A549 (cell line): ENCODE measurements at regions not wholly inside any gene's neighbourhood (a gene's known extent, or its start where the extent isn't known, plus 50 kb on each side); places are given as distances from the start of the nearest gene placed in this dataset.

ENCODE experiments used
- ATAC-seq, 2 experiments: fragments of 200-7000 bp in 1 of 2; fragments of >200 bp in 1 of 2; cut with Nextera tagmentation in 1 of 2; cut with Tn5 transposase in 1 of 2; 3 replicates each; pipeline versions ENCODE4 v1.8.0 to v1.9.1; 2018 to 2020; ENCODE audit warnings: mild to moderate bottlenecking in 1 of 2, moderate library complexity in 1 of 2
- CTCF ChIA-PET: fragments of 300-600 bp; sonication (Branson Sonifier 250); formaldehyde crosslinking; extraction: SDS; loops from one replicate; lab custom pipeline; 2021; ENCODE audit warnings: antibody characterized with exemption, inconsistent platforms; lab: Yijun Ruan, JAX
- POLR2A ChIA-PET: fragments of 350-600 bp; formaldehyde crosslinking; extraction: SDS; loops from one replicate; lab custom pipeline; 2021; ENCODE audit warnings: antibody characterized with exemption, inconsistent platforms; lab: Yijun Ruan, JAX
- DNase-seq, 2 experiments: peaks; one replicate each; pipeline versions ENCODE4 v3.0.0 to v3.0.0-alpha.2; 2011 to 2016; ENCODE audit warnings: low read depth in 1 of 2, low spot score in 1 of 2
- FAIRE-seq: peaks from 2 replicates; lab custom pipeline; 2011; peaks lifted over from hg19 to GRCh38; lab: Jason Lieb, UNC
- H3K27ac ChIP-seq, 2 experiments: fragments of >200 bp; sonication (Bioruptor Twin); formaldehyde crosslinking; 3 replicates each; pipeline ENCODE4 v1.5.1; 2016 to 2017
- H3K4me1 ChIP-seq: fragments of >200 bp; sonication (Bioruptor Twin); formaldehyde crosslinking; 3 replicates; pipeline ENCODE4 v1.6.1; 2016
- H3K4me2 ChIP-seq: fragments of >200 bp; sonication (Bioruptor Twin); formaldehyde crosslinking; 3 replicates; pipeline ENCODE4 v1.6.1; 2016
- H3K4me3 ChIP-seq: fragments of >200 bp; sonication (Bioruptor Twin); formaldehyde crosslinking; 3 replicates; pipeline ENCODE4 v1.5.1; 2016
- H3K9me3 ChIP-seq: fragments of >200 bp; sonication (Bioruptor Twin); formaldehyde crosslinking; 3 replicates; pipeline ENCODE4 v1.6.1; 2016
- ATOH8 ChIP-seq: fragments of 250-450 bp; sonication (Bioruptor Pico); IDR thresholded peaks from 2 replicates; pipeline ENCODE4 v1.5.0; 2020; ENCODE audit warnings: low read depth, mild to moderate bottlenecking, moderate library complexity
- BHLHE40 ChIP-seq: IDR thresholded peaks from 2 replicates; pipeline ENCODE4 v1.6.1; 2012; ENCODE audit warnings: low read depth, low read length, inconsistent platforms
- CBX2 ChIP-seq: fragments of 200-600 bp; sonication (generic); IDR thresholded peaks from 2 replicates; pipeline ENCODE4 v1.6.1; 2016; ENCODE audit warnings: low read depth, mild to moderate bottlenecking, borderline replicate concordance
- CBX8 ChIP-seq: fragments of 200-600 bp; sonication (generic); IDR thresholded peaks from 2 replicates; pipeline ENCODE4 v1.6.1; 2016
- CHD4 ChIP-seq: fragments of 200-600 bp; sonication (generic); IDR thresholded peaks from 2 replicates; pipeline ENCODE4 v1.6.1; 2016; ENCODE audit warnings: antibody characterized with exemption, mild to moderate bottlenecking, borderline replicate concordance
- ELK1 ChIP-seq: fragments of 150-350 bp; IDR thresholded peaks from 2 replicates; pipeline ENCODE4 v1.6.1; 2014; ENCODE audit warnings: low read depth, mild to moderate bottlenecking, low read length
- EP300 ChIP-seq, 2 experiments: fragments of >200 bp; sonication (Bioruptor Twin); formaldehyde crosslinking; IDR thresholded peaks; 2 replicates in 1 of 2; 3 replicates in 1 of 2; pipeline ENCODE4 v1.6.1; 2016 to 2017
- FOSL2 ChIP-seq, 2 experiments: fragments of 450-650 bp in 1 of 2; fragments of >200 bp in 1 of 2; sonication (Bioruptor Twin) in 1 of 2; formaldehyde crosslinking; IDR thresholded peaks; 2 replicates each; pipeline versions ENCODE4 v1.5.0 to v1.6.1; 2016 to 2020; ENCODE audit warnings: mild to moderate bottlenecking in 1 of 2, moderate library complexity in 1 of 2
- HEYL ChIP-seq: fragments of 250-450 bp; sonication (Bioruptor Pico); IDR thresholded peaks from 2 replicates; pipeline ENCODE4 v1.8.0; 2021; ENCODE audit warnings: mild to moderate bottlenecking, moderate library complexity
- HOXA7 ChIP-seq: fragments of 250-450 bp; sonication (Bioruptor Pico); IDR thresholded peaks from 2 replicates; pipeline ENCODE4 v1.5.0; 2020; ENCODE audit warnings: mild to moderate bottlenecking, moderate library complexity
- HOXB5 ChIP-seq: fragments of 250-450 bp; sonication (Bioruptor Pico); IDR thresholded peaks from 2 replicates; pipeline ENCODE4 v1.5.0; 2020; ENCODE audit warnings: mild to moderate bottlenecking, moderate library complexity
- JUN ChIP-seq, 2 experiments: fragments of >200 bp; sonication (Bioruptor Twin); formaldehyde crosslinking; IDR thresholded peaks; 2 replicates in 1 of 2; 3 replicates in 1 of 2; pipeline ENCODE4 v1.6.1; 2016 to 2017
- KDM1A ChIP-seq: fragments of 200-600 bp; sonication (generic); IDR thresholded peaks from 2 replicates; pipeline ENCODE4 v1.6.1; 2016; ENCODE audit warnings: low read depth, mild to moderate bottlenecking
- KDM5A ChIP-seq: fragments of 200-600 bp; sonication (generic); IDR thresholded peaks from 2 replicates; pipeline ENCODE4 v1.6.1; 2016; ENCODE audit warnings: antibody characterized with exemption, mild to moderate bottlenecking
- MAFK ChIP-seq: fragments of 450-650 bp; IDR thresholded peaks from 2 replicates; pipeline ENCODE4 v1.6.1; 2014; ENCODE audit not compliant: partially characterized antibody
- MAZ ChIP-seq: fragments of 150-350 bp; IDR thresholded peaks from 2 replicates; pipeline ENCODE4 v1.6.1; 2014; ENCODE audit warnings: antibody characterized with exemption, low read depth, low read length, borderline replicate concordance
- NFE2L2 ChIP-seq: fragments of 150-350 bp; conservative IDR thresholded peaks from 2 replicates; pipeline ENCODE4 v1.6.1; 2014; ENCODE audit warnings: low read length
- NPAS2 ChIP-seq: fragments of 250-450 bp; sonication (Bioruptor Pico); IDR thresholded peaks from 2 replicates; pipeline ENCODE4 v1.8.0; 2022; ENCODE audit warnings: mild to moderate bottlenecking, moderate library complexity, borderline replicate concordance
- NR3C1 ChIP-seq: fragments of >200 bp; sonication (Bioruptor Twin); formaldehyde crosslinking; IDR thresholded peaks from 3 replicates; pipeline ENCODE4 v1.6.1; 2017
- POLR2AphosphoS2 ChIP-seq: conservative IDR thresholded peaks from 2 replicates; pipeline ENCODE4 v1.6.1; 2012; ENCODE audit warnings: low read length, improper control_type of control experiment, inconsistent platforms
- RARB ChIP-seq: fragments of 250-450 bp; sonication (Bioruptor Pico); IDR thresholded peaks from 2 replicates; pipeline ENCODE4 v1.8.0; 2021; ENCODE audit warnings: mild to moderate bottlenecking, moderate library complexity
- RCOR1 ChIP-seq: fragments of 150-350 bp; IDR thresholded peaks from 2 replicates; pipeline ENCODE4 v1.6.1; 2014; ENCODE audit warnings: antibody characterized with exemption, low read length, low read depth
- RFX5 ChIP-seq: fragments of 450-650 bp; IDR thresholded peaks from 2 replicates; pipeline ENCODE4 v1.7.1; 2014; ENCODE audit warnings: antibody characterized with exemption, mild to moderate bottlenecking, moderate library complexity
- RNF2 ChIP-seq: fragments of 200-600 bp; sonication (generic); IDR thresholded peaks from 2 replicates; pipeline ENCODE4 v1.6.1; 2016; ENCODE audit warnings: low read depth, mild to moderate bottlenecking, antibody characterized with exemption, moderate library complexity, borderline replicate concordance
- TFCP2L1 ChIP-seq: fragments of 250-450 bp; sonication (Bioruptor Pico); IDR thresholded peaks from 2 replicates; pipeline ENCODE4 v1.5.0; 2021; ENCODE audit warnings: mild to moderate bottlenecking
- TP53 ChIP-seq: fragments of 250-450 bp; sonication (Bioruptor Pico); IDR thresholded peaks from 2 replicates; pipeline ENCODE4 v1.5.0; 2021; ENCODE audit warnings: mild to moderate bottlenecking, moderate library complexity
- ZC3H11A ChIP-seq: fragments of 450-650 bp; IDR thresholded peaks from 2 replicates; pipeline ENCODE4 v1.6.1; 2014; ENCODE audit warnings: antibody characterized with exemption, mild to moderate bottlenecking
- WGBS: methylation state at CpG from one replicate; pipeline ENCODE4 v1.1.6; 2017; ENCODE audit errors: missing lambda C conversion rate; 5-methylcytosine and 5-hydroxymethylcytosine counted together
- TF ChIP-seq, protein P1 (sequence below): fragments of 450-650 bp; IDR thresholded peaks from 2 replicates; pipeline ENCODE4 v1.6.1; 2014; ENCODE audit warnings: antibody characterized with exemption
- TF ChIP-seq, protein P2 (sequence below): fragments of >200 bp; sonication (Bioruptor Twin); formaldehyde crosslinking; IDR thresholded peaks from 3 replicates; pipeline ENCODE4 v1.5.1; 2016
- TF ChIP-seq, protein P3 (sequence below): fragments of >200 bp; sonication (Bioruptor Twin); formaldehyde crosslinking; IDR thresholded peaks from 3 replicates; pipeline ENCODE4 v1.6.1; 2016

DNA sequence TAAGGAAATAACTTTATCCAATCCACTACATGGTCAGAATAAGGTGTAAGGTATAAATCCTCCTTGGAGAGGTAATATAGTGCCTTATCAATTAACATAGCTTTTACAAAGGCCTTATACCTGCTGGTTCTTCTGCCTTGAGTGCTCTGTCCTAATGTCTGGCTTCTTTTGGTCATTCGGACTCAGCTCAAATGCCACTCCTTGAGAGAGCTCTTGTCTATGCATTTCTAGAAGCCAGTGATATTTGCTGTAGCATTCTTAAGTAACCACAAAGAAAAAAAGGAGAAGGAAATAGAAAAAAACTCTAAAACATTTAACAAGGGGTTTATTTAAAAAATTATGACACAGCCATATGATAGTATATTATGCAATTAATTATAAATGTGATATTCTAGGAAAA lies 444.8 kb upstream of the SLIT2 start:
- DNase-seq: no peak
- Histone ChIP-seq H3K27ac (no peak overlapping the region), H3K4me1 (no peaks in the 10 kb centered on the region), H3K4me2 (no peak overlapping the region), H3K9me3 (no peaks in the 10 kb centered on the region), H3K4me3 (no peak overlapping the region)
- CTCF ChIA-PET: no interaction called here
- no peak for ATAC-seq
- 10% methylated on average over 1 of the region's 1 CpG for WGBS
- FAIRE-seq: no peak
- POLR2A ChIA-PET: no interaction called here
- TF ChIP-seq KDM5A: no peak

GRCh38 chr4:19803406-19803805 lies 448.3 kb upstream of the SLIT2 start:
- DNase-seq (no peak), FAIRE-seq (no peak), ATAC-seq (no peak)
- H3K4me1 ChIP-seq: no peaks in the 10 kb centered on the region
- 5% methylated on average over 2 of the region's 2 CpGs for WGBS
- H3K4me3 ChIP-seq: no peak overlapping the region
- TF ChIP-seq, protein P1, sequence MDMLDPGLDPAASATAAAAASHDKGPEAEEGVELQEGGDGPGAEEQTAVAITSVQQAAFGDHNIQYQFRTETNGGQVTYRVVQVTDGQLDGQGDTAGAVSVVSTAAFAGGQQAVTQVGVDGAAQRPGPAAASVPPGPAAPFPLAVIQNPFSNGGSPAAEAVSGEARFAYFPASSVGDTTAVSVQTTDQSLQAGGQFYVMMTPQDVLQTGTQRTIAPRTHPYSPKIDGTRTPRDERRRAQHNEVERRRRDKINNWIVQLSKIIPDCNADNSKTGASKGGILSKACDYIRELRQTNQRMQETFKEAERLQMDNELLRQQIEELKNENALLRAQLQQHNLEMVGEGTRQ: no peak
- TF ChIP-seq, protein P2, sequence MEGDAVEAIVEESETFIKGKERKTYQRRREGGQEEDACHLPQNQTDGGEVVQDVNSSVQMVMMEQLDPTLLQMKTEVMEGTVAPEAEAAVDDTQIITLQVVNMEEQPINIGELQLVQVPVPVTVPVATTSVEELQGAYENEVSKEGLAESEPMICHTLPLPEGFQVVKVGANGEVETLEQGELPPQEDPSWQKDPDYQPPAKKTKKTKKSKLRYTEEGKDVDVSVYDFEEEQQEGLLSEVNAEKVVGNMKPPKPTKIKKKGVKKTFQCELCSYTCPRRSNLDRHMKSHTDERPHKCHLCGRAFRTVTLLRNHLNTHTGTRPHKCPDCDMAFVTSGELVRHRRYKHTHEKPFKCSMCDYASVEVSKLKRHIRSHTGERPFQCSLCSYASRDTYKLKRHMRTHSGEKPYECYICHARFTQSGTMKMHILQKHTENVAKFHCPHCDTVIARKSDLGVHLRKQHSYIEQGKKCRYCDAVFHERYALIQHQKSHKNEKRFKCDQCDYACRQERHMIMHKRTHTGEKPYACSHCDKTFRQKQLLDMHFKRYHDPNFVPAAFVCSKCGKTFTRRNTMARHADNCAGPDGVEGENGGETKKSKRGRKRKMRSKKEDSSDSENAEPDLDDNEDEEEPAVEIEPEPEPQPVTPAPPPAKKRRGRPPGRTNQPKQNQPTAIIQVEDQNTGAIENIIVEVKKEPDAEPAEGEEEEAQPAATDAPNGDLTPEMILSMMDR: no peak
- TF ChIP-seq RNF2: no peak
- TF ChIP-seq RCOR1: no peak
- no peak for TF ChIP-seq CBX2
- TF ChIP-seq, protein P3, sequence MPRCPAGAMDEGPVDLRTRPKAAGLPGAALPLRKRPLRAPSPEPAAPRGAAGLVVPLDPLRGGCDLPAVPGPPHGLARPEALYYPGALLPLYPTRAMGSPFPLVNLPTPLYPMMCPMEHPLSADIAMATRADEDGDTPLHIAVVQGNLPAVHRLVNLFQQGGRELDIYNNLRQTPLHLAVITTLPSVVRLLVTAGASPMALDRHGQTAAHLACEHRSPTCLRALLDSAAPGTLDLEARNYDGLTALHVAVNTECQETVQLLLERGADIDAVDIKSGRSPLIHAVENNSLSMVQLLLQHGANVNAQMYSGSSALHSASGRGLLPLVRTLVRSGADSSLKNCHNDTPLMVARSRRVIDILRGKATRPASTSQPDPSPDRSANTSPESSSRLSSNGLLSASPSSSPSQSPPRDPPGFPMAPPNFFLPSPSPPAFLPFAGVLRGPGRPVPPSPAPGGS: no peak
- TF ChIP-seq CHD4: no peak
- TF ChIP-seq ZC3H11A: no peak
- no peak for TF ChIP-seq NFE2L2
- TF ChIP-seq CBX8: no peak
- TF ChIP-seq MAZ: no peak
- ChIA-PET POLR2A (no interaction called here), CTCF (no interaction called here)
- H3K4me2 ChIP-seq: no peak overlapping the region
- no peaks in the 10 kb centered on the region for H3K9me3 ChIP-seq
- H3K27ac ChIP-seq: no peak overlapping the region

DNA sequence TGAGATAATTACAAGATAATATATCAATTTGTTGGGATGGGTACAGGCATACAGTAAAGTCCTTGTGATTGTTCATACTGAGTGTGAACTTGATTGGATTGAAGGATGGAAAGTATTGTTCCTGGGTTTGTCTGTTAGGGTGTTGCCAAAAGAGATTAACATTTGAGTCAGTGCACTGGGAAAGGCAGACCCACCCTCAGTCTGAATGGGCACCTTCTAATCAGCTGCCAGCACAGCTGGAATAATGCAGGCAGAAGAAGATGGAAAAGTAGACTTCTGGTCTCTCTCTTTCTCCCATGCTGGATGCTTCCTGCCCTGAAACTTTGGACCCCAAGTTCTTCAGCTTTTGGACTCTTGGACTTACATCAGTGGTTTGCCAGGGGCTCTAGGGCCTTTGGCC lies 457.9 kb upstream of the SLIT2 start:
- Histone ChIP-seq H3K9me3 (no peaks in the 10 kb centered on the region), H3K27ac (no peak overlapping the region), H3K4me2 (no peak overlapping the region), H3K4me1 (no peaks in the 10 kb centered on the region), H3K4me3 (no peak overlapping the region)
- DNase-seq (no peak), ATAC-seq (no peak), FAIRE-seq (no peak)
- CTCF ChIA-PET: no interaction called here
- TF ChIP-seq RCOR1 (no peak), JUN (IDR thresholded peaks at IDR 0.05) (no peak), POLR2AphosphoS2 (no peak), ATOH8 (CRISPR knock-in tag) (no peak), NFE2L2 (no peak), FOSL2 (IDR thresholded peaks at IDR 0.05) (no peak), FOSL2 (CRISPR knock-in tag; IDR thresholded peaks at IDR 0.05) (no peak), ELK1 (no peak), TFCP2L1 (no peak), HOXB5 (no peak), RFX5 (no peak), RARB (CRISPR knock-in tag) (no peak), NR3C1 (no peak), EP300 (IDR thresholded peaks at IDR 0.05) (no peak), BHLHE40 (no peak), NPAS2 (no peak), TP53 (CRISPR knock-in tag) (no peak), HOXA7 (CRISPR knock-in tag) (no peak), KDM1A (no peak), HEYL (CRISPR knock-in tag) (no peak), MAFK (no peak)
- POLR2A ChIA-PET: no interaction called here
